BE2C (cell line): ENCODE measurements at regions not wholly inside any gene's neighbourhood (a gene's known extent, or its start where the extent isn't known, plus 50 kb on each side); places are given as distances from the start of the nearest gene placed in this dataset.

Source experiments
- DNase-seq: peaks from one replicate; pipeline ENCODE4 v3.0.0-alpha.2; 2020
- H3K27me3 ChIP-seq: fragments of 250-450 bp; sonication (Bioruptor Pico); 2 replicates; pipeline ENCODE4 v1.5.1; 2020; ENCODE audit warnings: mild to moderate bottlenecking
- H3K36me3 ChIP-seq: fragments of 250-450 bp; sonication (Bioruptor Pico); 2 replicates; pipeline ENCODE4 v1.5.1; 2020; ENCODE audit warnings: mild to moderate bottlenecking
- H3K4me1 ChIP-seq: fragments of 250-450 bp; sonication (Bioruptor Pico); 2 replicates; pipeline ENCODE4 v1.5.1; 2020
- H3K4me3 ChIP-seq: 2 replicates; pipeline ENCODE4 v1.5.1; 2011; ENCODE audit warnings: low read depth, low read length
- H3K9me3 ChIP-seq: fragments of 250-450 bp; sonication (Bioruptor Pico); 2 replicates; pipeline ENCODE4 v1.5.1; 2020
- CTCF ChIP-seq: IDR thresholded peaks from 2 replicates; pipeline ENCODE4 v1.5.1; 2012; ENCODE audit warnings: mild to moderate bottlenecking, low read depth, low read length

GRCh38 chr1:218524526-218524925 is 179.4 kb downstream of the TGFB2 start:
- H3K36me3 ChIP-seq, result no peaks in the 10 kb centered on the region
- H3K4me1 ChIP-seq, result no peaks in the 10 kb centered on the region
- H3K9me3 ChIP-seq, result no peaks in the 10 kb centered on the region
- TF ChIP-seq CTCF, result no peak
- no peak overlapping the region for H3K4me3 ChIP-seq
- no peaks in the 10 kb centered on the region for H3K27me3 ChIP-seq
- no peak for DNase-seq

DNA sequence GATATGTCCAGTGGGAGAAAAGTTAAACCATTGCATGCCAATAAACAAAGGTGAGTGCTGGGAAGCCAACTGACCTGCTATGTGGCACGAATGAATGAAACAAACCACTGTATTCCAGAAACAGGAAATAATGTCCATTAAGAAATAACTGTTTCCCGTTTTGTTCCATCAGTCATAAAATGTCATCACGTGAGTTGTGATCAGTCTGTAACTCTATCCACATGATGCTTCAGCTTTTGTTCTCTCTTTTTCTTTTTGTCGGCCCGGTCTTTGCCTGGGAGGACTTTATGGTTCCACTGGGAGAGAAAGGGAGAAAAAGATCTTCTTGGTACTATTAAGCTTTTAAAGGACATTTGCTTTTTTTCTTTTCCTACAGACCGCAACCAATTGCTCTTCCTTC is 179.9 kb downstream of the TGFB2 start:
- TF ChIP-seq CTCF, result no peak
- DNase-seq, result no peak

GRCh38 chr1:218525451-218526197 is 180.5 kb downstream of the TGFB2 start:
- no peaks in the 10 kb centered on the region for H3K27me3 ChIP-seq
- no peak overlapping the region for H3K4me3 ChIP-seq
- no peak for TF ChIP-seq CTCF
- no peak for DNase-seq
- H3K4me1 ChIP-seq, result no peaks in the 10 kb centered on the region
- no peaks in the 10 kb centered on the region for H3K36me3 ChIP-seq
- no peaks in the 10 kb centered on the region for H3K9me3 ChIP-seq

More for the DNA sequence above, 179.9 kb downstream of the TGFB2 start:
- H3K4me3 ChIP-seq, result no peak overlapping the region
- no peaks in the 10 kb centered on the region for H3K27me3 ChIP-seq
- H3K36me3 ChIP-seq, result no peaks in the 10 kb centered on the region
- H3K4me1 ChIP-seq, result no peaks in the 10 kb centered on the region
- no peaks in the 10 kb centered on the region for H3K9me3 ChIP-seq

- no peak overlapping the region for H3K4me3 ChIP-seq
- no peak for DNase-seq
- no peaks in the 10 kb centered on the region for H3K9me3 ChIP-seq
- H3K4me1 ChIP-seq, result no peaks in the 10 kb centered on the region
- H3K27me3 ChIP-seq, result no peaks in the 10 kb centered on the region
- no peak for TF ChIP-seq CTCF
- no peaks in the 10 kb centered on the region for H3K36me3 ChIP-seq
Observed at GRCh38 chr1:218526198-218526580, 181.1 kb downstream of the TGFB2 start.

- H3K9me3 ChIP-seq, result no peaks in the 10 kb centered on the region
- no peaks in the 10 kb centered on the region for H3K27me3 ChIP-seq
- no peak overlapping the region for H3K4me3 ChIP-seq
- no peaks in the 10 kb centered on the region for H3K36me3 ChIP-seq
- no peak for DNase-seq
- H3K4me1 ChIP-seq, result no peaks in the 10 kb centered on the region
- TF ChIP-seq CTCF, result no peak
Observed at GRCh38 chr1:218527737-218528136, 182.6 kb downstream of the TGFB2 start.

DNA sequence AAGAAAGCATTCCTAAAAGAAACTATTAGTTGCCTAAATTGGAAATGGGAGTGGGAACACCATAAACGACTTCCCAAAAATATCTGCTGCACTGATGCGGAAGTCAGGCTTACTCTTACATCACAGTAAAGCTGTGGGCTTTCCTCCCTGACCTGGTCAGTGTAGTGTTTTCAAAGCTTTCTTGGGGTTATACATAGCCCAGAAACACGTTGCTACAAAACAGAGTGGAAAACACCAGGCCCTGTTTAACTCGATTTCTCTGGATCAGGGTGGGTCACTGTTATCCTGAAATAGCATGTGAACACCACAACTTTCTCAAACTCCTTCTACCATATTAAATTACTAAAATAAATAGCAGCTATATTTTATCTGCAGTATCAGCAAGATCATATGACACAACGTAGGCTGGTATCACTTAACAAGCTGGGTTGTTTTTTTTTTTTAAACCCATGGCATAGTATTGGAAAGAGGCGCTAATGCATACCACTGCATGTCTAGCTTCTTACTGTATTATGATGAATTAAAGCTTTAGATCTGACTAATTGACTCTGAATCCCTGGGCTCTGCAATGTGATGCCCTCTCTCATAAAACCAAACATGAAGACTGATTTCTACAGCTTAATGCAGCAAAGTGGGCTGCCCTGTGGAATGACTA is 184.6 kb downstream of the TGFB2 start:
- H3K36me3 ChIP-seq, result no peaks in the 10 kb centered on the region
- H3K4me3 ChIP-seq, result no peak overlapping the region
- no peak for DNase-seq
- TF ChIP-seq CTCF, result no peak
- no peaks in the 10 kb centered on the region for H3K27me3 ChIP-seq
- H3K4me1 ChIP-seq, result no peaks in the 10 kb centered on the region
- H3K9me3 ChIP-seq, result no peaks in the 10 kb centered on the region
